GM19463 (cell line): ENCODE measurements at regions not wholly inside any gene's neighbourhood (a gene's known extent, or its start where the extent isn't known, plus 50 kb on each side); places are given as distances from the start of the nearest gene placed in this dataset.

Experiments
- ATAC-seq: cut with Tn5 transposase; IDR thresholded peaks from one replicate; pipeline ENCODE4 v1.9.1; 2021; ENCODE audit warnings: mild to moderate bottlenecking, moderate library complexity; ENCODE audit not compliant: unreplicated experiment

DNA sequence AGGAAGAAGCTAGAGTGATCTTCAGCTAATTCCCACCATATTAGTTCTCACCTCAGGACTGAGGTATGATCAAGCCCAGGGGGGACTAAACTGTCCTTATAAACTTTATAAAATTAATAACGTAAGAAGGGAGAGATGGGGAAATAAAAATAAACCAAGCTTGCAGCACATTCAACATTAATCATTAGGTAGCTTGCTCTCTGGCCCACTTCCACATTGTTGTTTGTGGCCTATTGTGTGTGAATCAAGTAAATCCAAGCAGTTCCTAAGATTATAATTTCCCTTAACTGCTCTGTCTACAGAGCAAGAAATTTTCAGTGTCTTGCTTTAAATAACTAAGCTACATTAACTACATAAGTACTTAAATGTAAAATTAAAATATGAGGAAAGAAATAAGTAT is 131.3 kb upstream of the ABCA1 start:
- no peak for ATAC-seq

DNA sequence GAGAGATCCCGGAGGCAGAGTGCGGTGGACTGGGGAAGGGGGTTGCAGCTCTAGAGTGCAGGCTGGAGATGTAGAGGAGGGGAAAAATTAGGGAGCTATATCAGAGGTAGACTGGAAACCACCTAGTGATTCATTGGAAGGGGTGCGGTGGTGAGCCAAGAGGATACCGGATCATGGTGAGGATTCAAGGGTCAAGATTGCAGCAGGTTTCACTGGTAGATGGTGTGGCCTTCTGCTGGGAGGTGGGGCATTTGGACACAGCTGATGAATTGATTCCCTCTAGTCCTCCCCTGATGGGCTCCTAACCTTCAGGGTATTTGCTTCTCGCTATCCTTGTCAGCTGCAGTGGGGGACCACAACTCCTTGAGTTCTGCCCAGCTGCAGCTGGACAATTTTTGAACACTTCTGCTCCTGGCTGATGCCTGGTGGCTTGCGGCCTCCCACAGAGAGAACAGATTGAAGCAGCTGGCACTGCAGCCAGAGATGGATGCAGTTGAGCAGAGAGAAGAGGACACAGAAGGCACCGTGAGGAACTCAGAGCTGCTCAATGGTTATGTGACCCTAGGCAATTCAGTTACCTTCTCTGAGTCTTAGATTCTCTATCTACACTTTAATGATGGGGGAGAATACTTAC is 134.4 kb upstream of the ABCA1 start:
- ATAC-seq, result no peak

DNA sequence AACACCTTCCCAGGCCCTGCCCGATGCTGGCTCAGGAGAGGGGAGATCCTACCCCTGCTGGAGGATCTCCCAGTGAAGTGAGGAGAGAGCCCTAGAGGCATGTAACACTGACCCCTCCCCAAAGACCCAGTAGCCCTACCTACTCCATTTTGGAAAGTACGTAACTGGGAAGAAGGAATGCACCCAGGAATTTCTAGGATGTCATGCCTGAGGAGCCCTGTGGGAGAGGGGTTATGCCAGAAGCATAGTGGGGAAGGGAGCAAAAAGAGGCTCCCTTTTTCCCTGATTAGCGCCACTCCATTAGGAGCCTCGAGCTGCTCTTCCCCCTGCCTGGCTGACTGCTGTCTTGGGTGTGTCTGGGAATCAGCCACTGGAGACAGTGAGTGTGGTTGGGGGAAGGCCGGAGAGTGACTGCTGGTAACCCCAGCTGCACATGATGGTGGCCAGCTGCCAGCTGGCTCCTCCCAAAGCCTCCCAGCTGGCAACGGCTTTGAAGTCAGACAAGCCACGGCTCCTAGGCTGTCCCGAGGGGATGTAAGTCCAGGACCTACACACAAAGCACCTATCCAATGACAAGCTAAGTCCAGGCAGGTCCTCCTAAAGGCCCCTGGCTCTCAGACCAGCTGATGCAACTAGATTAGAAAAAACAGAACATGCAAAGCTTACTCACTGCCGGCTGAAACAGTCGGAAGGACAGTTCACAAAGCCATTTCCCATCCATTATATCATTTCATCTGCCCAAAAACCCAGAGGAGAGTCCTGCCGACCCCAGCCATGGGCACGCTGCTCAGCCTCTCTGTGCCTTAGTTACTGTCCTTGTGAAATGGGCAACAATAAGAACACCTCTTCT is 136.5 kb upstream of the ABCA1 start:
- peak; percentile 54 for ATAC-seq

DNA sequence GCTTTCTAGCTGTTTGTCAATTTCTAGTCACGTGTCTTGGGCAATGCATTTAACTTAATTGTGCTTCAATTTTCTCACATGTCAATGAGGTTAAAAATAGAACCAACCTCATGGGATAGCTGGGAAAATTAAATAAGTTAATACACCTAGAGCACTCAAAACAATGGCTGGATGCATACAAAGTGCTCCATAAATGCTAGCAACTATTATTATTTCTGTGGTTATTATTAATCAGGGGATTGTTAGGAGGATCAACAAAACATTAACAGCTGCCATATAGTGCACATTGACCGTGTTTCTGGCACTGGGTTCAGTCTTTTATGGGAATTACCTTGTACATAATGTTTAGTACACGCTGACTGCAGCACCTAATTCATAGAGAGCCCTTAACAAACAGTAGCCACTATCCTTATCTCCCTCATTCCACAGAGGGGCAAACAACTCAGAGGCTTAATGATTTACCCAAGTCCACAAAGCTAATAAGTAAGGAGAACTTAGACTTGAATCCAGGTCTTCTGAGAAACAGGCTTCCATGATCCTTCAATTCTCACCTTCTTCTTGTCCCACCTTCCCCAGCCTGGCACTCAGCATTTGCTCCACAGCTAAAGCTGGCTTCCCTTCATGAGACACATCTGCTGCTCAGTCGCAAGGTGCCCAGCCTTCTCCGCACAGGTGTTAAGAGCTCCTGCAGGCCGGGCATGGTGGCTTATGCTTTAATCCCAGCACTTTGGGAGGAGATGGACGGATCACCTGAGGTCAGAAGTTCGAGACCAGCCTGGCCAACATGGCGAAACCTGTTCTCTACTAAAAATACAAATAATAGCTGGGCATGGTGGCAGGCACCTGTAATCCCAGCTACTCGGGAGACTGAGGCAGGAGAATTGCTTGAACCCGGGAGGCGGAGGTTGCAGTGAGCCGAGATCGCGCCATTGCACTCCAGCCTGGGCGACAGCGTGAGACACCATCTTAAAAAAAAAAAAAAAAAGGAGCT is 137.4 kb upstream of the ABCA1 start:
- ATAC-seq, result no peak

DNA sequence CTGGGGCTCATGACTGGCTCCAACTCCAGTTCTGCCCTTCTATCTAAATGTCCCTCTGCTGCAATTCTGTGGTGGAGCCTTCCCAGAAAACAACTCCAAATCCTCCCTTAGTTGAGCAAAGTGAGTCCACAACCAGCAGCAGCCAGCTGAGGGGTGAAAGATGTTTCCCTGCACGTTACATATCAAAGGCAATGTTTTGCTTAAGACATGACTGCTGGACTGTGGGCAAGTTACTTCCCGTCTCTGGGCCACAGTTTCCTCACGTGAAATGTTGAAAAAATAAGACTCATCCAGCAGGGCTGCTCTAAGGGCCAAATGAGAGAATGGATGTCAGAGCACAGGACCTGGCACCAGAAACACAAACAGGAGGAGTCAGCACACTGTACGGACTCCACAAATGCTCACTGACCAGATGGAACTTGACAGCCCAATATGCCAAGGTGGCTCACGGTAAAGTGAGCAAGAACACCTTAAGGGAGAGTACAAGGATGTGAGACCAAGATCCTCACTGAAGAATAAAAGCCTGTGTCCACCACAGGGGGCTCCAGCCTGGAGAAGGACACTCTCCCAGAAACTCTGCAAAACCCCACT is 138.4 kb upstream of the ABCA1 start:
- no peak for ATAC-seq

DNA sequence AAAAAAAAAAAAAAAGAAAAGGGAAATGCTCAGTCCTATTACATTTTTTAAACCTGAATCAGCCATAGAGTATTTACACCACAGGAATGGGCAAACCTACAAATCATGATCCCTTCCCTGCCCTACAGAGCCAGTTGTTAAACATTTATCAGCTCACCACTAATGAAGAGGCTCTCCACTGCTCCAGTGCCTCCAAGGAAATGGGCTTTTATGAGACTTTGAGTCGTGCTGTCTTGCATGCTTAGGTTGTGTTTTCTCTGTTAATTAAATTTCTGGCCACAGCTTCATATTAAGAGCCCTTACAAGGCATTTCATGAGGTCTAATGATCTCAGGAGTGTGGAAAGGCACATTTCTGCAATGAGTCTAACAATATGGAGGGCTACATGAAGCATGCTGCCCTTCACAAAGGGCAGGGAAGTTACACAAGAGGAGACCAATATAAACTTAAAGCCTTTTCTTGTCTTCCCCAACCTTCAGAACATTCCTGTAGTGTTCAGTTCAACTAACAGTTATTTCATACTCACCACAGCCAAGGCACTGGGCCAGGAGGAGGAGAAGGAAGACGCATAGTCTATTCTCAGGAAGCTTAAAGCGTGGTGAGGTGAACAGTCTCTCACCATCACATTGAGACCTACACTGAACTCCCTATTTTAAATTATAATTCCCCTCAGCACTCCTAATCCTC is 140.1 kb upstream of the ABCA1 start:
- no peak for ATAC-seq

DNA sequence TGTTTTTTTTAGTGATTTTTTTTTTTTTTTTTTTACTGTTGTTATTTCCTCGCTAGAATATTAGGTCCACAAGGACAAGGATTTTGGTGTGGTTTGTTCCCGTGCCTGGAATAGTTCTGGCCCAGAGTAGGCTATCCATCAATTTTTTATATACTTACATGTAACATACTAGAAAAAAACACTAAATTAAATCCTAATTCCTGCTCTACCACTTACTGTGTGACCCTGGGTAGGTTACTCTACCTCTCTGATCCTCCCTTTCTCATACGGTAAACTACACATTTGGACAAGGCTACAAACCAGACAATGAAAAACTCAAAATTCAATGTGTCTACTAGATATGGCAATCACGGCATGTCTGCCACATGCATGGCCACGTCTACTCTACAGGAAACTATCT is 141.3 kb upstream of the ABCA1 start:
- ATAC-seq, result no peak

DNA sequence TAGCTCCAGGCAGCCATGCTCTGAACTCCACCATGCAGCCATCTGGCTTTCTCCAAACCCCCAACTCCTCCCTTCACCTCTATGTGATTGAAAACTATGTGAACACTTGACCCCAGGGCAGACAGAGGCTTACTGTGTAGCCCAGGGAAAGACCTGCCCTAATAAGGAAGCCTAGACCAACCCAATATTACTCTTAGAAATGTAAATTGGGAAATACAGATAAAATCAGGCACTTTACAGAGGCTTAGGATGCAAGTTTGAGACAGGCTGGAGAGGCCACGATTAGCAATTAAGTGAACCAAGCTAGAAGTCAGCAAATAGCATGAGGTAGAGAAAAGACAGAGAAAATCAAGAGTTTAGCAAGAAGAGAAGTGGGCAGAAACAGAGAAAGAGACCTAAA is 141.7 kb upstream of the ABCA1 start:
- ATAC-seq, result no peak

DNA sequence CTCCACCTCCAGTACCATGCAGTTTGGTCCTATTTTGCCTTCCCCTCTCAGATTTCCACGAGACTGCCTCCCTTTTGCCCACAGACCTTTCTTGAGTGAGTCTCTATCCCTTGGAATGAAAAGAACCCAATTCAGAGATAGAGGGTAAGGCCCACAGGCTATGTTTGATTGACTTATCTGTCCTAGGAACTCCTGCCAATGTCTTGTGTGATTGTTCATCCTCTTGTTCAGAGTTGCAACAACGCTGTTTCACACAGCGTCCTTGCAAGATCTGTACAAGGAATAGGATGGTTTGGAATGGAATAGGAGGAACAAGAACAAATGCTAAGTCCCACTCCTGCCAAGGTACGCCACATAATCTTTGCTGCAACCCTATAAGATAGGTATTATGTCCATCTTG is 142.2 kb upstream of the ABCA1 start:
- ATAC-seq, result no peak

DNA sequence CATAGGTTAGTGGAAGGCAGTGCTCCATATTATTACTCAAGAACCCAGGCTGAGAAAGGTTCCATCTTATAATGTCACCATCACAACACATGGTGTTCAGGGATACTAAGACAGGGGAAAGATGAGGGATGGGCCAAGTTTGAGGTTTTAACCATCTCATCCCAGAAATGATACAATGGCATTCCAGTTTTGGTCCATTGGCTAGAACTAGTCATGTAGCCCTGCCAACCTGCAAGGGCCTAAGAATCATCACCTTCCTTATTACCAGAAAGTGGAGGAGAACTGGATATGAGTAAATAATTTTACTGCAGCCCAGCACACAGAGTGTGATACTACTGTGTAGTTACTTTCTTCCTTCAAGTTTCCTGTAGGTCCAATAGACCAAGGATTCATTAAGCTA is 144.5 kb upstream of the ABCA1 start:
- no peak for ATAC-seq

DNA sequence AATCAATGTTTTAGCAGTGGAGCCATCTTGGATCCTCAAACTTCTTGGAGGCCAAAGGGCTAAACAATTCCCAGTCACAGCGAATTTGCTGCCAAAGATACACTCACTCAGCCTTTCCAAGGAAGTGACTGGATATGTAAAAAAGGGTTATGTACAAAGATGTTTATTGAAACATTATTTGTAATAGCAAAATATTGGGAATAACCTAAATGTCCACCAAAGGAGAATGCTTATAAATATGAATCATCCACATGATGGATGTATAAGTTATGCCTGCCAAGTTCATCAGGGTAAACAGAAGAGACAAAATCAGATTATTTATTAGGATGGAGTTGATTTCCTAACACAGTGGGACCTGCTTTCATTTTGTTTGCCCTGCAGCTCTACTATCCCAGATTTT is 145.2 kb upstream of the ABCA1 start:
- no peak for ATAC-seq

DNA sequence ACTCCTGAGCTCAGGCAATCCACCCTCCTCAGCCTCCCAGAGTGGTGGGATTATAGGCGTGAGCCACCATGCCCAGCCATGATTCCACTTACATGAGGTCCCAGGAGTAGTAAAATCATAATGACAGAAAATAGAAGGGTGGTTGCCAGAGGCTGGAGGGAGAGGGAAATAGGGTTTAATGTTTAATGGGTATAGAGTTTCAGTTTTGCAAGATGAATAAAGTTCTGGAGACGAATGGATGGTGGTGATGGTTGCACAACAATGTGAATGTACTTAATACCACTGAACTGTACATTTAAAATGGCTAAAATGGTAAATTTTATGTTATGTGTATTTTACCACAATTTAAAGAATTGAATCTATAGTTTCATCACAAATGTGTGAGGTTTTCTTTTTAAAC is 146.5 kb upstream of the ABCA1 start:
- no peak for ATAC-seq

DNA sequence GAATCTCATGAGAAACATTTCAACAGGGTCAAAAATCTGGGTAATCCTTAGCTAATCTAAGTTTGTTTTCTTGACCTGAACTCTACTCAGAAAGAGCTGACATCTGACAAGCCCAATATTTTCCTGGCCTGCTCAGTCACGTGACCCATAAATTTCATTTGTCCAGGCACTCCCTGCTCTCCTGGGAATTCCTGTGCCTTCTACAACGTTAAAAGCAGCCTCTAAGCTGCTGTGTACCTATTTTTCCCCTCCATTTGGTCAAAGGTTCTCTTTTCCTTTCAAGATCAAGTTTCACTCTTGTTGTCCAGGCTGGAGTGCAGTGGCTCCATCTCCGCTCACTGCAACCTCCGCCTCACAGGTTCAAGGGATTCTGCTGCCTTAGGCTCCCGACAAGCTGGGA is 148.8 kb upstream of the ABCA1 start:
- ATAC-seq, result no peak

DNA sequence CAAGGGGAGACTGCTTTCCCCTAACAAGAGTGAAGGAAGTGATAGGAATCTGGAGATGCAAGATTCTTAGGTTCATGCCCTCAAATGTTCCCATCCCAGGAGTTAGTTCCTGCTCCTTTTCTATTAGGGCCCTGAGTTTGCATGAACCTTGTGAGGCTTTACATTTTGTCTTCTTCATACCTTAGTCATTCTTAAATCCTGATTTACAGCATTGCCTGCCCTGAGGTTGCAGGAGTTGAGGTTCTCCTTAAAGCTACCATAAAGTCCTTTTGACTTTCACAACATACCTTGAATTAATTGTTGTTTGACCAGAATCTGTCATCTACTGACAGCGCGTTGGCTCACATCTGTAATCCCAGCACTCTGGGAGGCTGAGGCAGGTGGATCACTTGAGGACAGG is 151.5 kb upstream of the ABCA1 start:
- ATAC-seq, result no peak

DNA sequence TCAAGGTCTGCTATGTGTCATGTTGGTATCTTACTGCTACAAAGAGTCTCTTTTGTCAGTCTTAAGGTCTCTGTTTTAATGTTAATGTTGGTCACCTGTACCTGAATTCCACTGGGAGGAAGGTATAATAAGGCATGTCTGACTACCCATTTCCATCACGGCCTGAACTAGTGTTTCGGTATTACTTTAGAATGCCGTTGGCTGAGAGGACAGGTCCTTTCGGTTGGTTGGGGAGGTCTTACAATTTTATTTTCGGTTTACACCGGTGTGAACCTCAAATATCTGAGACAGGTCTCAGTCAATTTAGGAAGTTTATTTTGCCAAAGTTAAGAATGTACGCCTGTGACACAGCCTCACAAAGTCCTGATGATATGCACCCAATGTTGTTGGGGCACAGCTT is 154.9 kb upstream of the ABCA1 start:
- ATAC-seq, result no peak

DNA sequence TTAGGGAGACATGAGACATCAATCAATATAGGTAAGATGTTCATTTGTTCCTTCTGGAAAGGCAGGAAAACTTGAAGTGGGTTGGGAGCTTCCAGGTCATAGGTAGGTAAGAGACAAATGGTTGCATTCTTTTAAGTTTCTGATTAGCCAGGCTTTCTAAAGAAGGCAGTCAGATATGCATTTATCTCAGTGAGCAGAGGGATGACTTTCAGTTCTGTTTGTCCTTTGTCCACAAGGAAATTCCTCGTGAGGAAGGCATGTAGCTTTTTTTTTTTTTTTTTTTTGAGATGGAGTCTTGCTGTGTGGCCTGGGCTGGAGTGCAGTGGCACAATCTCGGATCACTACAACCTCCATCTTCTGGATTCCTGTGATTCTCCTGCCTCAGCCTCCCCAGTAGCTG is 155.3 kb upstream of the ABCA1 start:
- no peak for ATAC-seq

DNA sequence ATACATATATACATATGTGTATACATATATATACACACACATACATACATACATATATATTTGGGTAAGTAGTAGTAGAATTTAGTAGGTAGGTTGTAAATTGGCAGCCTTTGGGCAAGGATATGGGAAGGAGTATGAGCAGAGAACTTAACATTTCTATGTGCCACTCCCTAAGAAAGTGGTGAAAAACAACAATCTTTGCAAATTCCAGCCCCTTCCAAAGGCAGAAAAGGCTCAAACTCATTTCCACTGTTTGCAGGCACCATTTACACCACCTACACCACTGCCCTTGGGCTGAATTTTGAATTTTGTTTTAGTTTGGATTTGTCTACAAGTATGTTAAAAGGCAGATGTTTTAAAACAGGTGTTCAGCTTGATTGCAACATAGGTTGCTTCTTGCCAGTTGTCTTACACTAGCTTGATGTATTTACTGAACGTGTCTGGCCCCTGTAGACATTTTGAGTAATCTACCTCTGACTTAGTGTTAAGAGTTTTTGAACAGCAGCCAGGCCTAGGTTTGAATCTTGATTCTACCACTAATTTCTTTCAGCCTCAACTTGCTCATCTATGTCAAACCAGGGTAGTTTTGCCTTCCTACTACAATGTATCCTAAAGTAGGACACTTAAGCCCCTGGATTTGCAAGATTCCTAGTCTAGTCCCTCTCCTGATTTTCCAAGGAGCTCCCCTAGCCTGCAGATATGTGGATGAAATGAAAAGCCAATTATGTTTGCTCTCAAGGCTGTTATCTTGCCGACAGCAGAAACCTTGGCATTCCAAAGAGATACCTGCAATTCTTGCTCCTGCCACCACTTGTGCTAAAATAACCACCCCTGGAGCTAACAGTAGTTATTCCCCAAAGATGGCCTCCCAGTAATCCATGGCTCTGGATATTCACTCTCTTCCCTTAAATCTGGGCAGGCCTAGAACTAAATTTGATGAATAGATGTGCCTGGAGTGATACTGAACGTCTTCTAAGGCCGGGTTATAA is 156.2 kb upstream of the SLC44A1 start:
- ATAC-seq, result no peak

DNA sequence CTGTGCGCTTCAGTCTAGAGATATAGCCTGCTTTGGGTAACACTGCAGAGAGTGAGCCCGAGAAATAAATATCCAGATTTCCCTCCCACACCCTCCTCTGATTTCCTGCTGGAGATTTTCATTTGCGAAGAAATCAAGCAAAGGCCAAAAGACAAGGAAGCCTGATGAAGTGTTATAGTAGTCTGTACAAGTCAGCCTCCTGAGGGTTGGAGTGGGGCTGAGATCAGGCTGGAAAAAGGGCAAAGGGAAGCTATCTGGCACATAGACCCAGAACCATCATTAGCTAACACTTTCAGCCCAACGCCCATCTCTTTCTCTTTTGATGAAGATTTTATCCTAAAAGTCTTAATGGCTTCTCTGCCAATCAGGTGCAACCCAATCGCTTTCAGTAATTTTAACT is 154.6 kb upstream of the SLC44A1 start:
- no peak for ATAC-seq

DNA sequence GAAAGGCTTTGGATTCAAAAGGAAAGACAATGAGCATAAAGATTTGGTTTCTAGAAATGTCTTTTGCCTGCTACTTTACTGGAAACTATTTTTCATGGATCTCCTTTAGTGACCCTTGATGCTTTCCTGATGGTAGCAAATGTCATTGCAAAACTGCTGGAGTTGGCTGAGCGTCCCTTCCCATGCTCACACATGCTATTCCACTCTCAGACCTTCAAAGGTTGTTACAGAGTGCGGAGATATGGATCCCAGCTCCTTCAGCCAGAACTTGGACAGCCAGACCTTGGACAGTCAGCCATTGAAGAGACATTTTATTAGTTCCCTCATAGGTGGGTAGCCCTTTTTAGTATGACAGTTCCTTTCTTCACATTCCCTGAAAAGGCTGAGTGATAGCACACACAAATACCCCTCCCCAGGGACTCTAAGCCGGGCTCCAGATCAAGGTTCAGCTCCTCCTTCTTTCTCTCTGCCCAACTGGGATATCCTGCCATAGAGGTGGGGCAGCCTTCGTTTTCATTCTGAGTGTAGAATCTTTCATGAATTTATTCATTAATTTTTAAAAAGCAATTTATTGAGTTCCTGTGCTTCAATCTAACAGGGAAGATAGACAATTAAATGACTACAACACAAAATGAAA is 153.3 kb upstream of the SLC44A1 start:
- ATAC-seq, result no peak
